ENCODE measurements at regions not wholly inside any gene's neighbourhood (a gene's known extent, or its start where the extent isn't known, plus 50 kb on each side); places are given as distances from the start of the nearest gene placed in this dataset.

DNA sequence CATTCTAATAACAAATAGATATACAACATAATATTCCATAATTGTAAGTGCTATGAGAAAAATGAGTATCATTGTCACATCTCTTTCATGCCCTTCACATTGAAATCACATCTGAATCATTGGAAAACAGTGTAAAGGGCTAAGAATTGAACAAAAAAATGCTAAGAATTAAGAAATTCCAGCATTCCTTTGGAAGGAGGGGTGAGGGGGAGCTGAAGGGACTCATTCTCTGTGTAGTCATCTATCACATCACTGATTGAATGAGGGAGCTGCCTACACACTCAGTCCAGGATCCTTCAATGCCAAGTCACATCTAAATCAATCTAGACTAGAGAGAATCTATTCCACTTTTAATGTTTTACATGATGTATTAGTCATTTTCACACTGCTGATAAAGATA, 286.6 kb downstream of the DTWD2 start:
- no peak for TF ChIP-seq CTCF (IDR thresholded peaks at IDR 0.05; ENCODE audit: low read depth, low read length, poor library complexity, severe bottlenecking)
- TF ChIP-seq EZH2phosphoT487 (IDR thresholded peaks at IDR 0.05; ENCODE audit: borderline replicate concordance, low read length): no peak
